NCI-H82 treated with DMSO at 0.1 percent for 48 hours (cell line): ENCODE measurements at regions not wholly inside any gene's neighbourhood (a gene's known extent, or its start where the extent isn't known, plus 50 kb on each side); places are given as distances from the start of the nearest gene placed in this dataset.

Source experiments
- DNase-seq: peaks from one replicate; lab custom pipeline; 2025; ENCODE audit not compliant: unreplicated experiment; lab: John Stamatoyannopoulos, UW

GRCh38 chr5:120988941-120989340 is 524.8 kb downstream of the PRR16 start:
- DNase-seq: peak; percentile 1

- no peak for DNase-seq
Observed at GRCh38 chr5:120991569-120991968, 527.5 kb downstream of the PRR16 start.

- no peak for DNase-seq
Observed at GRCh38 chr5:120994112-120994511, 530.0 kb downstream of the PRR16 start.

GRCh38 chr5:120999550-120999949 is 535.5 kb downstream of the PRR16 start:
- DNase-seq: no peak

- no peak for DNase-seq
Observed at GRCh38 chr5:121006217-121006616, 542.1 kb downstream of the PRR16 start.

- DNase-seq: no peak
Observed at GRCh38 chr5:121008041-121008440, 543.9 kb downstream of the PRR16 start.

- no peak for DNase-seq
Observed at GRCh38 chr5:121009058-121009457, 545.0 kb downstream of the PRR16 start.

GRCh38 chr5:121018004-121018403 is 553.9 kb downstream of the PRR16 start:
- no peak for DNase-seq

DNA sequence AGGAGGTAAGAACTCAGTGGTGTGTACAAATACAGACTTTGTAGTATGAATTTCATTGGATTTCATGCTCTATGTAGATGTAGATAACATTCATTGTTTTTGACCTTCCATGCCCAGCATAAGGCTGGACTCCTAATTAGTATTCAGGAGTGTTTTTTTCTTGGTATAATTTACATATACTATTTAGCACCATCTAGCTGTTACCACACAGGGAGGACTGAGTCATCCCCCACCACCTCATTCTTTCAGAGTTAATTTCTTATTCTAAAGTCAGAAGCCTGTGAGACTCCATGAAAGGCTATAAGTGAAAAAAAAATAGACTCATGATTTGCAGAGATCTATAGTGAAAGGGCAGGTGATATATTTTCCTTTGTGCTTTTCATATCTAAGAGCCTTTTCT is 555.0 kb downstream of the PRR16 start:
- DNase-seq: no peak

DNA sequence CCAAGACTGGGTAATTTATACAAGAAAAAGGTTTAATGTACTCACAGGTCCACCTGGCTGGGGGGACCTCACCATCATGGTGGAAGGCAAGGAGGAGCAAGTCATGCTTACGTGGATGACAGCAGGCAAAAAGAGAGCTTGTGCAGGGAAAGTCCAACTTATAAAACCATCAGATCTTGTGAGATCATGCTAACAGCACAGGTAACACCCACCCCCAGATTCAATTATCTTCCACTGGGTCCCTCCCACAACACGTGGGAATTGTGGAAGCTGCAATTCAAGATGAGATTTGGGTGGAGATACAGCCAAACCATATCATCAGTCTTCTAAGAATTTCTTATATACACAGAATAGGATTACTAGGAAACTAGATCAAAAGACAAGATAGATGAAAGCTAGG is 555.6 kb downstream of the PRR16 start:
- no peak for DNase-seq

- no peak for DNase-seq
Observed at GRCh38 chr5:121021681-121022080, 557.6 kb downstream of the PRR16 start.

DNA sequence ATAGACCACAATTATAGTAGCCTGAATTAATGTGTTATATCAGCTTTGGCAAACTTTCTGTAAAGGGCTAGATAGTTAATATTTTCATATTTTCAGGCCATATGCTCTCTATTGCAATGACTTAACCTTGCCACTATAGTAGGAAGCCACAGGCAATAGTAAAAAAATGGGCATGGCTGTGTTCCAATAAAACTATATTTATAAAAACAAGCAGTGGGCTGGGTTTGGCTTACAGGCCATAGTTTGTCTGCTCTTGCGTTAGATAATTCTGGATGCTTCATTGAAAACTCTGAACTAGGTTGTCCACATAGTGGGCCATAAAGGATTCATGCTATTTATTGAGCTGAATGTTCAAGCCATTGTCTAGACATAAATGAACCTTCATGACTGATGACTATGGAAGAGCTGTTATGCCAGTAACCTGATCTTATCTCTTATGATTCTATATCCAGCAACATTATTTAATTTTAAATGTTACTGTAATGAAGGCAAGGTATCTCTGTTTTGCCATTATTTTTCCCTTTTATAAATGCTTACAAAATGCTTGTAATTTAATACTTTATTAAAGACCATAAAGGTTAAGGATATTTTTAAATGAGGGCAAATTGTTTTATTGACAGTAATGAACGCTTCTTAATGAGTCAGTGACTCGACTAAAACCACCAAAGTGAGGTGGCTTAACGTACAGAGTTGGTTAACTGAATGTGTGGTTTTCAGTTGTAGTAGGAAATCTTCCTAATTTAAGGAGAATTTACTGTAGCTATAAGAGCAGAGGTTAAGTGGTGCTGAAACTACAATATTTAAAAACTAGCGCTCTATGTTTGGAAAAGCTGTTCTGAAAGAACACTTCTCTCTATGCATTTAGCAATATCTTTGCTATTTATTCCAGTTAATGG is 560.6 kb downstream of the PRR16 start:
- DNase-seq: no peak

DNA sequence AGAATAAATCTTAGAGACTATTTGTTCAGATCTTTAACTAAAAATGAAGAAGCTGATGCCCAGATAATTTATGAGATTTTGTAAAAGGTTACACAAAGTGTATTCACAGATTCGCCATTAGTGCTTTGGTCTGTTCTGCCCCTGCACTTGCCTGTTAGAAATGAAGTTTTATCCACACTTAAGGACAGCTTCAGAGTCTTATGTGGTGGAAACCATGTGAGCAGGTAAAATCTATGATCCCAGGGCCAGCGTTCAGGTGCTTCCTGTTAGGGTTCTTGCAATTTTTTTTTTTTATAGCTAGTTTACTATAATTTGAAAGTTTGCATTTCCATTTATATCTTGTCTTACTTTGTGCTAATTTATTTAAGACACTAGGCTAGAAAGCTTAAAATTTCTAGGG is 561.6 kb downstream of the PRR16 start:
- no peak for DNase-seq

- DNase-seq: no peak
Observed at GRCh38 chr5:121027636-121028035, 563.5 kb downstream of the PRR16 start.

DNA sequence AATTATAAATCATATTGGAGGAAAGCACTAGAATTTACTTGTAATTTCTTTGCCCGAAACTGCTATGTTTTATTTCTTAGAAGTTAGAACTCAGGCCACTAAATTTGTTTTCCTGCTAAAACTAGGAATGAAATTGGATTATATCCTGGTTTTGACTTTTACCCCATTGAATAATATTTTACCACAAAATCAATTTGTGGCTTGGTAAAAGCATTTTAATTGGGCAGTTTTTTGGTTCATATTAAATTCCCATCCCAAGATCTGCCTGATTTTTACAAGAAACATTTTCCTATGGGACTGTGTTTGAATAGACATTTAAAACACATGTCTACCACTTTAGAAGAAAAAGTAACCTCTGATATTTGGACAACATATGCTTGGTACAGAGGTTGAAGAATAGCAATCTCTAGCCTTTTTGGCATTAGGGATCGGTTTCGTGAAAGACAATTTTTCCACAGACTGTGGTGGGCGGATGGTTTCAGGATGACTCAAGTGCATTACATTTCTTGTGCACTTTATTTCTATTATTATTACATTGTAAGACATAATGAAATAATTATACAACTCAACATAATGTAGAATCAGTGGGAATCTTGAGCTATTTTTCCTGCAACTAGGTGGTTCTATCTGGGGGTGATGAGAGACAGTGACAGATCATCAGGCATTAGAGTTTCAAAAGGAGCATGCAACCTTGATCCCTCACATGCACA is 565.6 kb downstream of the PRR16 start:
- no peak for DNase-seq

DNA sequence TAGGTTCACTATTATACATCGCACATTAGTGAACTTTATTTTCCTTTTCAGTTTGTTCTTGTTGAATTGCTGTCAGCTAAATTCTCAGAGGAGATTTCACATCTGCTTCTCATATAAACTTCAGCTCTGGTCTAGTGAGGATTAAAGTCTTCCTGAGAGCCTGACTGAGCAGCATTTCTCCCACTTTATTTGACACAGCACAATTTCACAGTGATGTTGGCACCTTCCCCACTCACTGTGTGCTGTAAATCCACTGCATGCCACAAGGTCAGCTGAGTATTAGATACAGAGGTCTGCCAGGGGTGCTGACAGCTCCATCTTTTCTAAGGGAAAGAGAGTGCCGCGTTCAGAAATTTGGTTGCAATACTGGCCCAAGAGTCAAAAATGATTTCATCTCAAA is 567.4 kb downstream of the PRR16 start:
- no peak for DNase-seq

GRCh38 chr5:121033334-121033733 is 569.2 kb downstream of the PRR16 start:
- DNase-seq: no peak

DNA sequence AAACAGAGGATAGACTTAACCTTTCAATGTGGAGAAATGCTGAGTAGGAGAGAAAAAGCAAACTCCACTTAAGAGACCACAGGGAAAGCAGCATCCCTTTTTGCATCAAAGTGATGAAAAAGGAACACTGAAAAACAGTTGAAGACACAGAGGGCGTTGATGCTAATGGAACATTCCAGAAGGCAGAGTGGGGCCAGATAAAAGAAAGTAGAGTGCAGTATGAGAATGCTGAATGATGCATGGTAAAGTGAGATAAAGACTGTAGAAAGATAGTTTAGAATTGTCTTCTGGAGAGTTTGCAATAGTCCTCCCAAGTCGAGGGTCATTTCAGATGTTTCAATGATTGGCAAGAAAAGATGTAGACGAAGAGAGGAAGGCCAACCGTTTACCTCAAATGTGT is 574.3 kb downstream of the PRR16 start:
- no peak for DNase-seq

- no peak for DNase-seq
Observed at GRCh38 chr5:121049971-121050370, 585.9 kb downstream of the PRR16 start.

DNA sequence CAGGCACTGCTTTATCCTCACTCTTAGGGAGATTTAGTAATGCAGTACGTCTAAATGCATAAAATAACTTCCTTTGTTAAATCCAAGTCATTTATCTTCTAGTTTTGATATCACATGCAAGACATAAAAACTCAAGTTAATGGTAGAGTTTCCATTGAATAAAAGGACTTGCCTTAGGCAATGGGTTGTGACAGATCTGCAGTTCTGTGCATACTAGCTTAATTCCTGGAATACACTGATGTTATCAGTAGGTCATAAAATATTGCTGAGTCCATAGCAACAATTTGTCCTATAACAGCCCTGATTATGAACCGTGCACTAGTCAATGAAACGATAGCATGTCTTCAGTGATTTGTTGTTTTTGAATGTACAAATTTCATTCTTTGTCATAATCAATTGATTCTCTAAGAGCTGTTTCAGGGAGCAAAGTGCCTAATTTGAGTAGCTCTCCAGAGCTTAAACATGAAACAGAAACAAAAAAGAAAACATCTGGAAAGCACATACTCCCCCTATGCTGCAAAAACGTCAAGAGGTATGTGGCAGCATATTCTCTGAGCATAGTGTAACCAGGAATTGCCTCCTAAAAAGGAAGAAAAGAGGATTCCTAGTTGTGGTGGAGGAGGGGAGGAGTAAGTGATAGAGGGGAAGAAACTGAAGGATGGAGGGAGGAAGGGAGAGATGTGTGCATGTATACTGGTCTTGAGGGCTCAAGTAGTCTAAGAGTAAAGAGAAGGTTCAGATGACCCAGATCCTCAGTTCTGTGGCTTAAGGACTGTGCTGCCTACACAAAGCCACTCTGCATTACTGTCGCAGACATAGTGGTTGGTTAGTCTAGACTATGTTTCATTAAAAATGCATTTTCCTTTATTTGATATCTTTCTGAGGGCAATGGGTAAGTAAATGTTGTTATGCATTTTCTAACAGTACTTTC is 589.2 kb downstream of the PRR16 start:
- DNase-seq: no peak

DNA sequence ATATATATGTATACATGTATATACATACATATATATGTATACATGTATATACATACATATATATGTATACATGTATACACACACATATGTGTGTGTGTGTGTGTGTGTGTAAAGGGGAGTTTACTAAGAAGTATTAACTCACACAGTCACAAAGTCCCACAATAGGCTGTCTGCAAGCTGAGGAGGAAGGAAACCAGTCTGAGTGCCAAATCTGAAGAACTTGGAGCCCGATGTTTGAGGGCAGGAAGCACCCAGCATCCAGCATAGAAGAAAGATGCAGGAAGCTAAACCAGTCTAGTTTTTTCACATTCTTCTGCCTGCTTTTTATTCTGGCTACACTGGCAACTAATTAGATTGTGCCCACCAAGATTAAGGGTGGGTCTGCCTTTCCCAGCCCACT is 591.5 kb downstream of the PRR16 start:
- no peak for DNase-seq
